ENCODE measurements at regions not wholly inside any gene's neighbourhood (a gene's known extent, or its start where the extent isn't known, plus 50 kb on each side); places are given as distances from the start of the nearest gene placed in this dataset.
A peak's percentile ranks its signal among the peaks of the same experiment; 100 is the strongest.

DNA sequence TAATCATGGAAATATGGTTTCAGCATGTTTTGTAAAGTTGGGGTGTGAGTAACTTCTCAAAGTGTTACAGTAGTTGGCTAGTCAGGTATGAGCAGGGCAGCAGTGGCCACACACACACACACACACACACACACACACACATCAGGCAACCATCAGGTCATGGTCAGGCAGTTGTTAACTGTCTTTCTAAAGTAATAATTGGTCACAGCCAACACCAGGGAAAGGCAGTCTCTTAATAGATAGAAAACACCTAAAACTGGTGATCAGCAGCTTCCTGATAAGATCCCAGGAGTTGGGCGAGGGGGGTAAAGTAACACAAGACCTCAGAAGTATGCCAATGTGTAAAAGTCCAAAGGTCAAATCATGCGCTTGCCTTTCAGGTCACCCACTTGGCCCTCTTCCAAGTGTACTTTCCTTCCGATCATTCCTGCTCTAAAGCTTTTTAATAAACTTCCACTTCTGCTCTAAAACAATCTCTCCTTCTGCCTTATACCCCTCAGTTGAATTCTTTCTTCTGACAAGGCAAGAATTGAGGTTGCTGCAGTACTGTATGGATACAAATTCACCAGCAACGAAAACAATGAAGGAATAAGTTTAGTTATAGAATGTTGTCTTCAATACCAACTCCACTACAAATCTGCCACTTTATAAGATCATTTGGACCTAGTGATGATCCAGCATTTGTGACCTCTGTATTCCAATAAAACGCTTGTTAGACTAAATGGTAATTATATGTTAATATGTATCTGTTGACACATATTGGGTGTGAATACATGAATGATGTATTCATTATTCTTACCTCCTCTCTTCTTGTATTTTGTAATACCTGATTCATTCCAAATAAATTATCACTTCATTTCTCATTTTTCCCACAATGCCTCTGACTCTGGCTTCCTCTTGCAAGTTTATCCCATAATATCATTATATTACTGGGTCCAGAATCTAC, 254.3 kb downstream of the METTL4 start:
- Histone ChIP-seq H3K9ac (ENCODE audit: low read length) (no peak overlapping the region), H4K20me1 (ENCODE audit: insufficient read depth, low read length) (no peaks in the 10 kb centered on the region), H3K27me3 (ENCODE audit: insufficient read depth, low read length) (no peaks in the 10 kb centered on the region), H2AFZ (ENCODE audit: low read depth, low read length) (no peak overlapping the region), H3K9me3 (ENCODE audit: insufficient read depth, low read depth, low read length) (no peaks in the 10 kb centered on the region), H3K79me2 (ENCODE audit: insufficient read depth, low read length) (no peaks in the 10 kb centered on the region), H3K4me3 (ENCODE audit: insufficient read depth, low read depth, low read length) (no peak overlapping the region), H3K4me1 (ENCODE audit: insufficient read depth, low read length) (no peaks in the 10 kb centered on the region), H3K27ac (ENCODE audit: low read depth, low read length) (no peak overlapping the region), H3K4me2 (ENCODE audit: low read length) (no peak overlapping the region), H3K36me3 (ENCODE audit: insufficient read depth, low read length) (no peaks in the 10 kb centered on the region)
- no peaks in the 10 kb centered on the region for H3K27me3 Mint-ChIP-seq (ENCODE audit: low read depth, unreplicated experiment)
- TF ChIP-seq, protein P1, sequence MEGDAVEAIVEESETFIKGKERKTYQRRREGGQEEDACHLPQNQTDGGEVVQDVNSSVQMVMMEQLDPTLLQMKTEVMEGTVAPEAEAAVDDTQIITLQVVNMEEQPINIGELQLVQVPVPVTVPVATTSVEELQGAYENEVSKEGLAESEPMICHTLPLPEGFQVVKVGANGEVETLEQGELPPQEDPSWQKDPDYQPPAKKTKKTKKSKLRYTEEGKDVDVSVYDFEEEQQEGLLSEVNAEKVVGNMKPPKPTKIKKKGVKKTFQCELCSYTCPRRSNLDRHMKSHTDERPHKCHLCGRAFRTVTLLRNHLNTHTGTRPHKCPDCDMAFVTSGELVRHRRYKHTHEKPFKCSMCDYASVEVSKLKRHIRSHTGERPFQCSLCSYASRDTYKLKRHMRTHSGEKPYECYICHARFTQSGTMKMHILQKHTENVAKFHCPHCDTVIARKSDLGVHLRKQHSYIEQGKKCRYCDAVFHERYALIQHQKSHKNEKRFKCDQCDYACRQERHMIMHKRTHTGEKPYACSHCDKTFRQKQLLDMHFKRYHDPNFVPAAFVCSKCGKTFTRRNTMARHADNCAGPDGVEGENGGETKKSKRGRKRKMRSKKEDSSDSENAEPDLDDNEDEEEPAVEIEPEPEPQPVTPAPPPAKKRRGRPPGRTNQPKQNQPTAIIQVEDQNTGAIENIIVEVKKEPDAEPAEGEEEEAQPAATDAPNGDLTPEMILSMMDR (IDR thresholded peaks at IDR 0.05; ENCODE audit: insufficient read depth, low read depth, low read length) = no peak
- TF ChIP-seq EZH2 (IDR thresholded peaks at IDR 0.05; ENCODE audit: insufficient read depth, low read length) = no peak
- H3K4me3 Mint-ChIP-seq (ENCODE audit: unreplicated experiment) = no peak overlapping the region
- DNase-seq (ENCODE audit: low read depth) = no peak
- FAIRE-seq = no peak
- H3K36me3 Mint-ChIP-seq (ENCODE audit: low read depth, unreplicated experiment) = no peaks in the 10 kb centered on the region
- no peak overlapping the region for H3K27ac Mint-ChIP-seq (ENCODE audit: unreplicated experiment)
- peaks cover 3% of the 10 kb centered on the region for H3K9me3 Mint-ChIP-seq (ENCODE audit: unreplicated experiment)
- peaks cover 10% of the 10 kb centered on the region for H3K4me1 Mint-ChIP-seq (ENCODE audit: low read depth, unreplicated experiment)

DNA sequence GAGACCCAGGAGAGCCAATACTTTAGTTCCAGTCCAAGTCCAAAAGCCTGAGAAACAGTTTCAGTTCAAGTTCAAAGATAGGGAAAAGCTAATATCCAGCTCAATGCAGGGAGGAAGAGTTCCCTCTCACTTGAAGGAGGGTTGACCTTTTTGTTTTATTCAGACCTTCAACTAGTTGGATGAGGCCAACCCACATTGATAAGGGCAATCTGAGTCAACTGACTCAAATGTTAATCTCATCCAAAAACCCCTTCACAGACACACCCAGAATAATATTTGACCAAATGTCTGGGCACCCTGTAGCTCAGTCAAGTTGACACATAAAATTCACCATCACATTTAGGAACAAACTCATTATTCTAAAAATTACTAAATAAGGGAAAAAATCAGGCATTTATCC, 246.8 kb downstream of the METTL4 start:
- TF ChIP-seq, protein P1 (IDR thresholded peaks at IDR 0.05; ENCODE audit: insufficient read depth, low read depth, low read length) = no peak
- no peak for TF ChIP-seq EZH2 (IDR thresholded peaks at IDR 0.05; ENCODE audit: insufficient read depth, low read length)
- H3K4me2 ChIP-seq (ENCODE audit: low read length) = no peak overlapping the region
- Mint-ChIP-seq H3K27ac (ENCODE audit: unreplicated experiment) (no peak overlapping the region), H3K4me3 (ENCODE audit: unreplicated experiment) (no peak overlapping the region), H3K36me3 (ENCODE audit: low read depth, unreplicated experiment) (no peaks in the 10 kb centered on the region), H3K27me3 (ENCODE audit: low read depth, unreplicated experiment) (no peaks in the 10 kb centered on the region), H3K9me3 (ENCODE audit: unreplicated experiment) (peaks cover 6% of the 10 kb centered on the region), H3K4me1 (ENCODE audit: low read depth, unreplicated experiment) (peaks cover 25% of the 10 kb centered on the region)
- H3K36me3 ChIP-seq (ENCODE audit: insufficient read depth, low read length) = no peaks in the 10 kb centered on the region
- no peaks in the 10 kb centered on the region for H3K79me2 ChIP-seq (ENCODE audit: insufficient read depth, low read length)
- H3K27ac ChIP-seq (ENCODE audit: low read depth, low read length) = no peak overlapping the region
- no peak overlapping the region for H3K4me3 ChIP-seq (ENCODE audit: insufficient read depth, low read depth, low read length)
- no peak for DNase-seq (ENCODE audit: low read depth)
- H3K27me3 ChIP-seq (ENCODE audit: insufficient read depth, low read length) = no peaks in the 10 kb centered on the region
- no peak overlapping the region for H2AFZ ChIP-seq (ENCODE audit: low read depth, low read length)
- FAIRE-seq = no peak
- H3K4me1 ChIP-seq (ENCODE audit: insufficient read depth, low read length) = no peaks in the 10 kb centered on the region
- H3K9ac ChIP-seq (ENCODE audit: low read length) = no peak overlapping the region
- H3K9me3 ChIP-seq (ENCODE audit: insufficient read depth, low read depth, low read length) = no peaks in the 10 kb centered on the region
- H4K20me1 ChIP-seq (ENCODE audit: insufficient read depth, low read length) = no peaks in the 10 kb centered on the region

DNA sequence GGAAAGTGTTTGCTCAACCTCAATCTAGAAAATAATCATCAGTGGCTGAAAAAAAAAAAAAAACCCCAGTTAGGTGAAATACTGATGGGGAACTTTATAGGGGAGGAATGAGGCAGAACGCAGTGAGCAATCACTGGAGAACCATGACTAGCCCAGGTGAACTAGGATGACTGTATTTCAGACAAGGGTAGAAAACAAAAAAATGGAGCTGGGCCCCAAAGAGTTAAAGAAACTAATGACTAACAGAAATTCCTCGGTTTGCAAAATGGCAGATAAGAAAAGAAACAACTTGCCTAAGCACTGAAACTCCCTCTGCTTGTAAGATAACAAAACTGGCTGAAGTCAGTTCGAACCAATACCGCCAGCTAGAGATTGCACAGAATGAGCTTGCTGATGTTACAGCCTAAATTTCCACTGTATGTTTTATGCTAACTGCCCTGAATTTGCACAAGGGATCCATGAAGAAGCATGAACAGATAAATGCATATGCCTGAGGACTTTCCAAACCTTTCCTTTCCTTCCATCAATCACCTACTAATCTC, 245.9 kb downstream of the METTL4 start:
- Histone ChIP-seq H3K9me3 (ENCODE audit: insufficient read depth, low read depth, low read length) (no peaks in the 10 kb centered on the region), H3K79me2 (ENCODE audit: insufficient read depth, low read length) (no peaks in the 10 kb centered on the region), H3K27ac (ENCODE audit: low read depth, low read length) (no peak overlapping the region), H3K4me1 (ENCODE audit: insufficient read depth, low read length) (no peaks in the 10 kb centered on the region), H3K9ac (ENCODE audit: low read length) (no peak overlapping the region), H3K4me3 (ENCODE audit: insufficient read depth, low read depth, low read length) (no peak overlapping the region), H2AFZ (ENCODE audit: low read depth, low read length) (no peak overlapping the region), H4K20me1 (ENCODE audit: insufficient read depth, low read length) (no peaks in the 10 kb centered on the region), H3K4me2 (ENCODE audit: low read length) (peak overlapping the region; percentile 13), H3K36me3 (ENCODE audit: insufficient read depth, low read length) (no peaks in the 10 kb centered on the region), H3K27me3 (ENCODE audit: insufficient read depth, low read length) (no peaks in the 10 kb centered on the region)
- Mint-ChIP-seq H3K9me3 (ENCODE audit: unreplicated experiment) (peaks cover 4% of the 10 kb centered on the region), H3K36me3 (ENCODE audit: low read depth, unreplicated experiment) (no peaks in the 10 kb centered on the region), H3K4me3 (ENCODE audit: unreplicated experiment) (no peak overlapping the region), H3K27ac (ENCODE audit: unreplicated experiment) (no peak overlapping the region), H3K4me1 (ENCODE audit: low read depth, unreplicated experiment) (peaks cover 25% of the 10 kb centered on the region), H3K27me3 (ENCODE audit: low read depth, unreplicated experiment) (no peaks in the 10 kb centered on the region)
- peak; percentile 77 for DNase-seq (ENCODE audit: low read depth)
- TF ChIP-seq, protein P1 (IDR thresholded peaks at IDR 0.05; ENCODE audit: insufficient read depth, low read depth, low read length) = no peak
- no peak for TF ChIP-seq EZH2 (IDR thresholded peaks at IDR 0.05; ENCODE audit: insufficient read depth, low read length)
- no peak for FAIRE-seq

All from astrocyte (in vitro differentiated cells and primary cell).